CD4-positive, alpha-beta T cell treated with Interleukin-17A for 4 hours (primary cell): ENCODE measurements at regions not wholly inside any gene's neighbourhood (a gene's known extent, or its start where the extent isn't known, plus 50 kb on each side); places are given as distances from the start of the nearest gene placed in this dataset.
"Not testable (repeated sequence)": the region's sequence is repeated elsewhere in the genome, so short reads cannot be mapped to it uniquely, and the experiment has no call there.

Experiments used
- DNase-seq: peaks from one replicate; pipeline ENCODE4 v3.0.0-alpha.2; 2020; ENCODE audit warnings: mixed read lengths

GRCh38 chr3:170814822-170815221 is 55.2 kb downstream of the RPL22L1 start:
- DNase-seq: no peak

- no peak for DNase-seq
Measured at GRCh38 chr3:170813266-170813665, 56.7 kb downstream of the RPL22L1 start.

GRCh38 chr3:170811928-170812591 is 57.9 kb downstream of the RPL22L1 start:
- peak; percentile 66 for DNase-seq

- no peak for DNase-seq
Measured at GRCh38 chr3:170811515-170811914, 58.5 kb downstream of the RPL22L1 start.

- no peak for DNase-seq
Measured at GRCh38 chr3:170809975-170810357, 60.0 kb downstream of the RPL22L1 start.

- DNase-seq: no peak
Measured at GRCh38 chr3:170809007-170809974, 60.7 kb downstream of the RPL22L1 start.

GRCh38 chr3:170808041-170808440 is 62.0 kb downstream of the RPL22L1 start:
- no peak for DNase-seq

- DNase-seq: no peak
Measured at GRCh38 chr3:170806676-170807075, 63.3 kb downstream of the RPL22L1 start.

GRCh38 chr3:170806141-170806540 is 63.9 kb downstream of the RPL22L1 start:
- DNase-seq: no peak

GRCh38 chr3:170805296-170805695 is 64.7 kb downstream of the RPL22L1 start:
- not testable (repeated sequence) for DNase-seq

- not testable (repeated sequence) for DNase-seq
Measured at GRCh38 chr3:170804634-170805033, 65.4 kb downstream of the RPL22L1 start.

- no peak for DNase-seq
Measured at GRCh38 chr3:170804078-170804477, 65.9 kb downstream of the RPL22L1 start.

- DNase-seq: no peak
Measured at GRCh38 chr3:170802164-170803151, 67.5 kb downstream of the RPL22L1 start.

- no peak for DNase-seq
Measured at GRCh38 chr3:170801597-170801996, 68.4 kb downstream of the RPL22L1 start.

- DNase-seq: not testable (repeated sequence)
Measured at GRCh38 chr3:170800275-170800674, 69.7 kb downstream of the RPL22L1 start.

- no peak for DNase-seq
Measured at GRCh38 chr3:170799009-170799408, 71.0 kb downstream of the RPL22L1 start.

GRCh38 chr3:170797685-170798084 is 72.3 kb downstream of the RPL22L1 start:
- no peak for DNase-seq

- no peak for DNase-seq
Measured at GRCh38 chr3:170792471-170792870, 77.5 kb downstream of the RPL22L1 start.

- DNase-seq: no peak
Measured at GRCh38 chr3:170790647-170791046, 79.3 kb downstream of the RPL22L1 start.

GRCh38 chr3:170787464-170787863 is 82.5 kb downstream of the RPL22L1 start:
- DNase-seq: no peak

- no peak for DNase-seq
Measured at GRCh38 chr3:170785454-170785853, 84.5 kb downstream of the RPL22L1 start.

GRCh38 chr3:170784406-170784805 is 85.6 kb downstream of the RPL22L1 start:
- no peak for DNase-seq

- no peak for DNase-seq
Measured at GRCh38 chr3:170780955-170781354, 89.0 kb downstream of the RPL22L1 start.
